Tibial nerve (tissue), 3 donors: ENCODE measurements at regions not wholly inside any gene's neighbourhood (a gene's known extent, or its start where the extent isn't known, plus 50 kb on each side); places are given as distances from the start of the nearest gene placed in this dataset.

Experiments
- POLR2A ChIP-seq, 2 donors: fragments of 450-650 bp; IDR thresholded peaks; one replicate each; pipeline ENCODE4 v1.6.1; 2017; ENCODE audit warnings: antibody characterized with exemption in 2 of 2, mild to moderate bottlenecking in 2 of 2, moderate library complexity in 2 of 2
- TF ChIP-seq, protein P1 (sequence below), 5 experiments: fragments of 200-600 bp in 3 of 5; fragments of 450-650 bp in 2 of 5; sonication (generic) in 3 of 5; IDR thresholded peaks; one replicate each; pipeline ENCODE4 v1.5.1; 2016 to 2019; ENCODE audit warnings: antibody characterized with exemption in 5 of 5, mild to moderate bottlenecking in 3 of 5, moderate library complexity in 2 of 5

DNA sequence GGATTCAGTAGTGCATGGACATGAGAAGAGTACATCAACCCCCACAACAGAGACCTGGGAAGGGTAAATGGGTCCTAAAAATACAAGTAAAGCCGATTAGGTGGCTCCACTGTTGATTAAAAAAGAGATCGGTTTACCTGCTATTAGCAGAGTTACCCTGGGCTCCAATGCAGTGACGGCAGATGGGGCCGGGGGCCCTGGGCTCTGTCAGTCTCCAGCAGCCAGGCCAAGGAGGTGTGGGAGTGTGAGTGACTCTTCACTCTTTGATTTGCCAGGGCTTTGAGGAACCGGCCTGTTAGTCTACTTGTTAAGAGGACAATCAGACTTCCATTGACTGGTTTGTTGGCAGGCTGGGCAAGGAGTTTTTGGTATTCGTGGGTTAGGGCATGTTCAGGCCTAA lies 1368.7 kb downstream of the UQCRFS1 start:
- TF ChIP-seq, protein P1, sequence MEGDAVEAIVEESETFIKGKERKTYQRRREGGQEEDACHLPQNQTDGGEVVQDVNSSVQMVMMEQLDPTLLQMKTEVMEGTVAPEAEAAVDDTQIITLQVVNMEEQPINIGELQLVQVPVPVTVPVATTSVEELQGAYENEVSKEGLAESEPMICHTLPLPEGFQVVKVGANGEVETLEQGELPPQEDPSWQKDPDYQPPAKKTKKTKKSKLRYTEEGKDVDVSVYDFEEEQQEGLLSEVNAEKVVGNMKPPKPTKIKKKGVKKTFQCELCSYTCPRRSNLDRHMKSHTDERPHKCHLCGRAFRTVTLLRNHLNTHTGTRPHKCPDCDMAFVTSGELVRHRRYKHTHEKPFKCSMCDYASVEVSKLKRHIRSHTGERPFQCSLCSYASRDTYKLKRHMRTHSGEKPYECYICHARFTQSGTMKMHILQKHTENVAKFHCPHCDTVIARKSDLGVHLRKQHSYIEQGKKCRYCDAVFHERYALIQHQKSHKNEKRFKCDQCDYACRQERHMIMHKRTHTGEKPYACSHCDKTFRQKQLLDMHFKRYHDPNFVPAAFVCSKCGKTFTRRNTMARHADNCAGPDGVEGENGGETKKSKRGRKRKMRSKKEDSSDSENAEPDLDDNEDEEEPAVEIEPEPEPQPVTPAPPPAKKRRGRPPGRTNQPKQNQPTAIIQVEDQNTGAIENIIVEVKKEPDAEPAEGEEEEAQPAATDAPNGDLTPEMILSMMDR (IDR thresholded peaks at IDR 0.05) = no peak
- no peak for TF ChIP-seq POLR2A (IDR thresholded peaks at IDR 0.05)
